Heart right ventricle (tissue), 16 donors: ENCODE measurements at regions not wholly inside any gene's neighbourhood (a gene's known extent, or its start where the extent isn't known, plus 50 kb on each side); places are given as distances from the start of the nearest gene placed in this dataset.

ENCODE experiments used
- ATAC-seq, 8 donors: fragments of 200-7000 bp; cut with Tn5 transposase; one replicate each; pipeline ENCODE4 v1.9.1; 2020; ENCODE audit warnings: mild to moderate bottlenecking in 8 of 8, moderate library complexity in 8 of 8, moderate number of reproducible peaks in 1 of 8
- DNase-seq, 2 donors: peaks; one replicate each; pipeline ENCODE4 v3.0.0-alpha.2; 2020
- H3K27ac ChIP-seq, 10 donors: fragments of 200-600 bp; sonication (generic) in 2 of 10; one replicate each; pipeline versions ENCODE4 v1.5.0 to v1.8.0; 2020 to 2022; ENCODE audit warnings: mild to moderate bottlenecking in 3 of 10
- H3K27me3 ChIP-seq, 7 donors: fragments of 200-600 bp; one replicate each; pipeline ENCODE4 v1.8.0; 2021 to 2022; ENCODE audit warnings: mild to moderate bottlenecking in 2 of 7
- H3K36me3 ChIP-seq, 9 donors: fragments of 200-600 bp; sonication (generic) in 1 of 9; one replicate each; pipeline versions ENCODE4 v1.5.0 to v1.8.0; 2020 to 2022; ENCODE audit warnings: mild to moderate bottlenecking in 2 of 9
- H3K4me1 ChIP-seq, 9 donors: fragments of 200-600 bp; sonication (generic) in 1 of 9; one replicate each; pipeline versions ENCODE4 v1.5.0 to v1.8.0; 2020 to 2022; ENCODE audit warnings: mild to moderate bottlenecking in 4 of 9
- H3K4me3 ChIP-seq, 10 donors: fragments of 200-600 bp; sonication (generic) in 2 of 10; one replicate each; pipeline versions ENCODE4 v1.5.0 to v1.8.0; 2020 to 2022; ENCODE audit warnings: mild to moderate bottlenecking in 7 of 10, moderate library complexity in 2 of 10
- H3K9me3 ChIP-seq, 11 donors: fragments of 200-600 bp in 10 of 11; sonication (generic) in 2 of 11; one replicate each; pipeline versions ENCODE4 v1.5.0 to v1.8.0; 2013 to 2022; ENCODE audit warnings: mild to moderate bottlenecking in 2 of 11, control low read depth in 1 of 11, moderate library complexity in 1 of 11
- CTCF ChIP-seq, 9 donors: fragments of 200-600 bp; sonication (generic) in 2 of 9; IDR thresholded peaks; one replicate each; pipeline versions ENCODE4 v1.5.0 to v1.8.0; 2021 to 2022; ENCODE audit warnings: antibody characterized with exemption in 9 of 9, mild to moderate bottlenecking in 5 of 9, moderate library complexity in 1 of 9
- WGBS, 2 donors: extraction: QIAGEN DNeasy Blood & Tissue Kit; methylation state at CpG; one replicate each; pipeline ENCODE4 v1.1.7; 2013; ENCODE audit warnings: inconsistent platforms in 1 of 2; 5-methylcytosine and 5-hydroxymethylcytosine counted together
- intact Hi-C, 10 donors: fragments of 100-400 bp; cut with DNase I; formaldehyde crosslinking; loops; one replicate each; pipeline versions ENCODE4 v1.11.1 to v1.14.2; 2022
- donor health status: Arrhythmogenic right ventricular cardiomyopathy.
- donor health status: ischemic (EF 13 %, LVEDD 7.1; RV severe dilation, severe dysfunction).
- donor health status: healthy with polysubstance abuse.
- donor health status: DM: no; HTN: yes; CAD: no.
- donor health status: DM: no; HTN: no; CAD: no.
- donor health status: ischemic (EF 25% LVEDD 6.9; RV normal size, moderate dysfunction).
- donor health status: ischemic (EF 25% LVEDD 5.7; RV mildly dilated, moderate dysfunction).
- donor health status: healthy.
- donor health status: DM: yes; HTN: yes; CAD: no.
- donor health status: Ischemic cardiomyopathy.
- donor health status: ischemic (EF 35%, LVEDD 5.7; RV mildly dilated, moderate dysfunction).
- donor health status: nonischemic (EF 11% LVEDD 7.7; RV severe dilation, severe dysfunction).
- donor health status: DM: yes; HTN: yes; CAD: no.
- donor health status: PGD.
- donor health status: ischemic (EF 29% LVEDD 5.4; RV normal size, mild dysfunction).
- donor health status: nonischemic (EF 23%, LVEDD 6.1; RV moderate dilation, normal function).

- Histone ChIP-seq H3K9me3 (no peaks in the 10 kb centered on the region), H3K36me3 (no peaks in the 10 kb centered on the region), H3K27ac (no peak overlapping the region), H3K27me3 (peaks cover 0 to 24% (median 8%) of the 10 kb centered on the region in 7 donors), H3K4me1 (no peaks in the 10 kb centered on the region), H3K4me3 (no peak overlapping the region)
- WGBS, 2 donors: 71 to 76% methylated on average over 12 of the region's 12 CpGs
- intact Hi-C loops: no loop called here
- DNase-seq (no peak), ATAC-seq (no peak)
- no peak for TF ChIP-seq CTCF (IDR thresholded peaks at IDR 0.05)
Measured at GRCh38 chr16:79301051-79301450, 299.5 kb downstream of the MAF start.

GRCh38 chr16:79298894-79299799, 301.4 kb downstream of the MAF start:
- H3K36me3 ChIP-seq: no peaks in the 10 kb centered on the region
- TF ChIP-seq CTCF (IDR thresholded peaks at IDR 0.05): no peak
- no peaks in the 10 kb centered on the region for H3K9me3 ChIP-seq
- H3K27ac ChIP-seq: no peak overlapping the region
- intact Hi-C loops: no loop called here
- no peak for ATAC-seq
- 82 to 87% methylated on average over 16 of the region's 16 CpGs for WGBS, 2 donors
- H3K4me1 ChIP-seq: no peaks in the 10 kb centered on the region
- H3K4me3 ChIP-seq: no peak overlapping the region
- peaks cover 0 to 20% (median 3%) of the 10 kb centered on the region in 7 donors for H3K27me3 ChIP-seq
- DNase-seq: no peak

GRCh38 chr16:79298476-79298875, 302.1 kb downstream of the MAF start:
- H3K4me3 ChIP-seq: no peak overlapping the region
- TF ChIP-seq CTCF (IDR thresholded peaks at IDR 0.05): no peak
- intact Hi-C loops: no loop called here
- peaks cover 0 to 20% (median 3%) of the 10 kb centered on the region in 7 donors for H3K27me3 ChIP-seq
- 95 to 98% methylated on average over 7 of the region's 7 CpGs for WGBS, 2 donors
- H3K36me3 ChIP-seq: no peaks in the 10 kb centered on the region
- no peak for DNase-seq
- ATAC-seq: no peak
- H3K4me1 ChIP-seq: no peaks in the 10 kb centered on the region
- H3K9me3 ChIP-seq: no peaks in the 10 kb centered on the region
- no peak overlapping the region for H3K27ac ChIP-seq

- no peak for TF ChIP-seq CTCF (IDR thresholded peaks at IDR 0.05)
- Histone ChIP-seq H3K4me3 (no peak overlapping the region), H3K36me3 (no peaks in the 10 kb centered on the region), H3K27ac (no peak overlapping the region), H3K4me1 (no peaks in the 10 kb centered on the region), H3K27me3 (peaks cover 0 to 19% (median 0%) of the 10 kb centered on the region in 7 donors), H3K9me3 (no peaks in the 10 kb centered on the region)
- intact Hi-C loops: no loop called here
- DNase-seq (no peak), ATAC-seq (no peak)
- 93 to 94% methylated on average over 4 of the region's 4 CpGs for WGBS, 2 donors
Measured at GRCh38 chr16:79297805-79298204, 302.7 kb downstream of the MAF start.
